MM.1S (cell line): ENCODE measurements at regions not wholly inside any gene's neighbourhood (a gene's known extent, or its start where the extent isn't known, plus 50 kb on each side); places are given as distances from the start of the nearest gene placed in this dataset.

Source experiments
- CTCF ChIP-seq: fragments of 300-600 bp; sonication (generic); IDR thresholded peaks from 2 replicates; pipeline ENCODE4 v1.5.1; 2016; ENCODE audit warnings: antibody characterized with exemption, low read length, mixed read lengths
- EZH2 ChIP-seq: fragments of 300-600 bp; sonication (generic); optimal IDR thresholded peaks from 2 replicates; pipeline ENCODE3; 2017; ENCODE audit warnings: low read depth, mild to moderate bottlenecking, antibody characterized with exemption, low read length, mixed read lengths
- EZH2phosphoT487 ChIP-seq: fragments of 300-600 bp; sonication (generic); IDR thresholded peaks from 2 replicates; pipeline ENCODE4 v1.6.1; 2018; ENCODE audit warnings: antibody characterized with exemption, low read length

- TF ChIP-seq CTCF (no peak), EZH2 (no peak), EZH2phosphoT487 (no peak)
Observed at GRCh38 chr6:122136386-122136785, 263.1 kb upstream of the HSF2 start.
